ENCODE measurements at regions not wholly inside any gene's neighbourhood (a gene's known extent, or its start where the extent isn't known, plus 50 kb on each side); places are given as distances from the start of the nearest gene placed in this dataset.

GRCh38 chr13:75932636-75933035 lies 296.5 kb downstream of the LMO7 start:
- TF ChIP-seq EZH2 (IDR thresholded peaks at IDR 0.05) (no peak), POLR2AphosphoS5 (IDR thresholded peaks at IDR 0.05; ENCODE audit: borderline replicate concordance, low read depth, low read length) (no peak), FOXP2 (optimal IDR thresholded peaks at IDR 0.05; ENCODE audit: control extremely low read depth, extremely low read length, insufficient read depth) (no peak)
